Loucy (cell line): ENCODE measurements at regions not wholly inside any gene's neighbourhood (a gene's known extent, or its start where the extent isn't known, plus 50 kb on each side); places are given as distances from the start of the nearest gene placed in this dataset.

Experiments used
- CTCF ChIP-seq: fragments of 200-600 bp; sonication (generic); conservative IDR thresholded peaks from 2 replicates; pipeline ENCODE4 v1.5.1; 2014; ENCODE audit warnings: mild to moderate bottlenecking, antibody characterized with exemption, low read length
- EZH2phosphoT487 ChIP-seq: fragments of 200-600 bp; IDR thresholded peaks from 2 replicates; pipeline ENCODE4 v1.6.1; 2018; ENCODE audit warnings: antibody characterized with exemption, mild to moderate bottlenecking, moderate library complexity, borderline replicate concordance

GRCh38 chr12:110995615-110996014 lies 75.2 kb upstream of the MYL2 start:
- no peak for TF ChIP-seq CTCF
- no peak for TF ChIP-seq EZH2phosphoT487
